ENCODE measurements at regions not wholly inside any gene's neighbourhood (a gene's known extent, or its start where the extent isn't known, plus 50 kb on each side); places are given as distances from the start of the nearest gene placed in this dataset.

DNA sequence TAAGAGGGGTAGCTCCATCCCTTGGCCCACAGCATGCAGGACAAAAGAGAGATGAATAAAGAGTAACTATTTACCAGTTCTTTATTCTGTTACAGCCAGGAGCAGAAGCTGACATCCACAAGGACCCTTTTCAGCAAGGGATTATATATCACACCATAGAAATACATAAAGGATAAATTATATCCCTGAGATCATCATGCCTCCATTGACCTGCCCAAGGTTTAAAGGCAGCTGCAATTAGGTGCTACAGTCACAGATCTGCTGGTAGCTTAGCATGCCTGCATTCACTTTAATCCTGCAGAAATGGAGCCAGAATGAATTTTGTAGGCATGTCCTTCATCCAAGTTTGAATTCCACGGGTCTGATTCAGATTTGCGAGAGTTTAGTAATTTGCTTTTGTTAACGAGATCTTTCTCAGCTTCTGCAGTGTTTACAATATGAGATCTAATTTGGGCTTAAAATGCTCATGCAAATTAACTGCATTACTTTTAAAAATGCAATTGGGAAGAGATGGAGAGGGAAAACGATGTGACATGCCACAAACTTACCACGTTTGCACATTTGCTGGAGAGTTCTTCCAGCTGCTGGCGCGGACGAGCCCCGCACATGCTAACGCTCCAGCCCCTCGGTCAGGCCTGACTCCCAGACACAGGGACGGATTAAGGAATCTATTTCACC, 327.0 kb upstream of the NOCT start:
- peak; percentile 34 for DNase-seq

DNA sequence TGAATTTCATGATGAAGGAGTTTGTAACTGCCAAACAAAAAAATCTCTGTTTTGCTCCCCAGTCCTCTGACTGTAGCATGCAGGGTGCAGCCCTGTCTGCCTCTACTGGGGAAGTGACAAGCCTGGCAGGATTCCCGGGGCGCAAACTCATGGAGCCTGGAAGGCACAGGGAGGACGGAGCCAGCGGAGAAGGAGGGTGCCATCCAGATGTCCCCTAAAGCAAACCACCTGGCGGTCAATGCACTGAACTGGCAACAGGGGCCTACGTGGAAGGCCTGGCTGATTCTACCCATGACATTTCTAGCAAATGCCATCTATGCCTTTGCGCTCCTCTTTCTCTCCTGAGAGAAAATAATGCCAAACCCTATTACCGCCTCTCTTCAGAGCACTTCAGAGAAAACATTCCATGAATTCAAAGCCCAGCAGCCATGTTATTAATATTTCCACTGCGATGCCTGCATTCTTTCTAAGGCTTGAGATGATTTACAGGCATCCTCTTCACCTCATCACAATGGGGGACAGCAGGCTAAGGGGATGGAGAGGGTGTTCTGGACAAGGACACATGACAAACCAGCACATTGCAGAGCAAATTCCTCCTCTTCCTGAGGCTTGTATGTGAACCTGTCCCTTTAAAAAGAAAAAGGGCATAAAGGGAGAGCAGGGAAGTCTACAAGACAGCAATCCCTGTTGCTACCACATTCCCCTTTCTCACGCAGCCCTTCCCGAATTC, 329.3 kb upstream of the NOCT start:
- DNase-seq: no peak

DNA sequence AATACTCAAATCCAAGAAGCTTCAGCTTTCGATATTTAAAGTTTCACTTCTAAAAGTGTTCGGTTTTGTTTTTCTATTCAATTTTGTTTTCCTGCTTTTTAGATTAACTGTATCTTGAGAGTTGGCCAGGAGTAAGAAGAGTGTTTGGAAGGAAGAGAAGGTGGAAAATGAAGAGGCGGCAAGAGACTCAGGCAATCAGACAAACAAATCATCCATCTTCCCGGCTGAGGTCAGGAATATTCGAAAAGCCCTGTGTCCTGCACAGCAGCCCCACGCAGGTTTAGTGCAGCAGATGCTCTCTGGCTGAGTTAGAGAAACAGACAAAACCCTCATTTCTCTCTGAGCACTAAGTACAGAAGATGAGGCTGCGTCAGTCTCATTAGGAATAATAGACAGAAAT, 330.3 kb upstream of the NOCT start:
- no peak for DNase-seq

GRCh38 chr4:138680989-138681604, 334.5 kb upstream of the NOCT start:
- DNase-seq: peak; percentile 72

GRCh38 chr4:138680256-138680655, 335.3 kb upstream of the NOCT start:
- no peak for DNase-seq

DNA sequence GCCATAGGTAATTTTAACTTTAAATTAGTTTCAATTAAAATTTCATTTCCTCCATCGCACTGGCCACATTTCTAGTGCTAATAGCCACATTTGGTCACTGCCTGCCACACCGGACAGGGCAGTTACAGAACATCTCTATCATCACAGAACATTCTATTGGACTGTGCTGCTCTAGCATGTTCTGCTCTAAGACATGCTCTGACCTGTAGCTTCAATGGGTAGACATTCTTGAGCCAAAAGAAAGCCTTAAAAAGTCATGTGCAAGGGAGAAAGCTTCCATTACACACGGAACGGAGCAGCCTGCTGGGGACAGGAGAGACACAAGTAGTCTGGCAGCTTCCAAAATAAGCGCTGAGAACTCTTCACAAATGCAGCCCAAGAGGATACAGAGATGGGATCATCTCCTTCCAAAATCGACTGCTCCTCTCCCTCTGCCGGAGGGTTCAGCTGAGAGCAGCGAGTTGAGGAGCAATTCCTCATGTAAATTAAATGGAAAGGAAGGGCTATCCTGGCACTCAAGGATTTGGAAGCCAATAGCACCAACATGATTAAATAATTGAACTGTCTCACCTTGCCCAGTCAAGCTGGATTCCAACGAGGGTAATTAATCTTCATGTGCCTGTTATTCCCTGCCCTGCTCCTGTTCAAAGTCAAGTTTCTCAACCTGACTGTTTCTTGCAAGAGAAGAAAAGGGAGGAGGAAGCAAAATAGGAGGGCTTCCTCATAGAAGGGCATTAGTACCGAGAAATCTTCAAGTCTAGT, 336.4 kb upstream of the NOCT start:
- no peak for DNase-seq

DNA sequence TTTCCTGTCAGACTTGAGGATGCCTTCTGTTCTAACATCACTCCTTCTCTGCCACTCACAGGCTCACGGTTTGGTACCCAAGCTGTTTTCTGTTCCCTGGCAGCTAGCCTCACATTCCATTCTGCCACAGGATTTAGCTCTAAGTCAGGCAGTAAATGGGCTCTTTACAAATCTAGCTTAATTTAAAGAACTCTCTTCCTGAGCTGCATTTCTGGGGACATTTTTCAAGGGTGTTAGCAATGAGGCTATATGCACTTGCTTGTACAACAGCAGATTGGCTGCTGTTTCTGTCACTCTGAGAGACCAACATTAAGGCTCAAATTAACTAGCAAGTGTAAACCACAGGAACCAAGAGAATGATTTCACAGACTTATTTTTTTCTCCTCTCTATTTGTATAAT, 337.8 kb upstream of the NOCT start:
- DNase-seq: no peak

DNA sequence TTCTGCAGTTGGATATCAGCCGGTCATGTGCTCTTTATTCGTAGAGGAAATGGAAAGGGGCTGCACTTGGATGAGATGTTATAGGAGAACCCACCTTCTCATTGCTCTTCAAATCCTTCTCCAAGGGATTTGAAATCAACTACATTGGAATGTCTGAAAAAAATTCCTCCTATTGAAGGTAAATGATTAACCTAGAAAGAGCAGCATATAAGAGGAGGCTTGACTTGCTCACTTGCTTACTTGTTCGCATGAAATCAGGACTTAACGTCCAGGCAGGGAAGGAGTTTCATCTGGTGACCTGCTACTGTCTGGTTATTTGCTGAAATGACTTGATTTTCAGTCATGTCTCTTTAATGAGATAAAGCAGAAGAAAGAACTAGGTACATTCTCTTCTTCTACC, 338.4 kb upstream of the NOCT start:
- no peak for DNase-seq

DNA sequence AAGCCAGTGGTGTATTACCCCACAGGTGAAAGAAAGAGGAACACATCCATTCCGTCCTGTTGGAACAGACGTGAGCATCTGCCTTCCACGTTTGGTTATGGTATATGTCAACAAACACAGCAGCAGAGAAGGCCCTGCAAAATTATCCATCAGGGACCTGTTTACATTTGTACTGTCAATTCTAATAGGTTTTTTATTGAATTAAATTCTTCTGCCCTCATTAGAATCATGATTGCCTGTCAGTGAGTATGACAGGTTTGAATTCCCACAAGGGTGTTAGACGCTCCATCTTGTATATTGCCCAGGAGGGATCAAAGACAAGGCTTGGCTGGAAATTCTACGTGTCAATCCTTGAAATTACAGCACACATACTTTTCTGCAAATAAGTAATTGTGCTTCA, 339.9 kb upstream of the NOCT start:
- DNase-seq: no peak

DNA sequence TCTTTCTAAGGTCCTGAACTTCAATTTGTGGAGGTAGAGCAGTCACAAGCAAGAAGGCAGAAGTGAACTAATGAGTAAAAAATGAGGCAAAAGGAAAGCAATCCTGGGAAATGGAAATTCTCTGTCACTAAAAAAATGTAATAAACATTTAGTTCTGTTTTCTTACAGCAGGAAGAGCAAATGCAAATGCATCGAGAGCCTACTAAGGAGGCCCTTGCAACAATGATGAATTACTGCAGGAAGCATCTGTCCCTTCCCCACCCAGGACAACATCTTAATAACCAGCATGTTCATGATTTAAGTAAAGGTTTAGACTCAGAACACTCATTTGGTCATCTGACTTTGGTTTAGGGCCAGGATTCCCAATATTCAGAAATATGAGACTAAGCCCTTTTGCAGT, 341.4 kb upstream of the NOCT start:
- DNase-seq: no peak

DNA sequence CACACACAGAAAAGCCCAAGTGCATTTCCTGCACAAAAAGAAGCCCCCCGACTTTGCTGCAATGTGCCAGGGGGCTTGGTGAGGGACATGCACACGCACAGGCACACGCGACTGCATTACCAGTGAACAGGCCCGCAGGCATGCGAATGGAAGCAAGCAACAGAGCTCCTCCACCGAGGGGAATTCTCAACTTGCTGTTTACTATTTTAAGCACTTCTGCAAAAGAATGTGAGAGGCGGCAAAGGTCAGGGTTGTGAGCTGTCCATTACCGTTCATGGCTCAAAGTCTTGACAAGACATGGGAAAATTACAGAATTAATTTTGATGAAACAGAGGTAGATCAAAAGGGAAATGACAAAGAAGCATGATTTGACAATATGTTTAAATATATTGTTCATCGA, 342.5 kb upstream of the NOCT start:
- DNase-seq: no peak

GRCh38 chr4:138672393-138672976, 343.1 kb upstream of the NOCT start:
- no peak for DNase-seq

GRCh38 chr4:138671606-138672084, 343.9 kb upstream of the NOCT start:
- DNase-seq: no peak

DNA sequence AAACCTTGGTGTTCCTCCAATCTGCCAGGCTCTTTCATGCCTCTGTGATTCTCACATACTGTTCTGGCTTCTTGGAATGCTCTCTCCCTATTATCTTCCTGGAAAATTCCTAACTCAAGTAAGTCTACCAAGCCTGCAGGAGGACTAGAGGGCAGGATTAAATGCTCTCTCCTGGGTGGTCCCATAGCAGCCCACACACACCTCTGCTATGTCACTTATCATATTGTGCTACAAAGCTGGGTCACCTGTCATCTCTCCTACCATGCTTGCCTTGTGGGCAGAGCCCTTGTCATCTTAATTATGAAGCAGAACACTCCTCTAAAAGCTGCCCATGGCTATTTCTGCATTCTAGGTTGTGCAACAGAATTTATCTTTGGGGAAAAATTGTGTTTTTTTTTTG, 344.5 kb upstream of the NOCT start:
- no peak for DNase-seq

GRCh38 chr4:138670681-138671080, 344.9 kb upstream of the NOCT start:
- DNase-seq: no peak

- DNase-seq: no peak
Observed at GRCh38 chr4:138669479-138670315, 345.9 kb upstream of the NOCT start.

DNA sequence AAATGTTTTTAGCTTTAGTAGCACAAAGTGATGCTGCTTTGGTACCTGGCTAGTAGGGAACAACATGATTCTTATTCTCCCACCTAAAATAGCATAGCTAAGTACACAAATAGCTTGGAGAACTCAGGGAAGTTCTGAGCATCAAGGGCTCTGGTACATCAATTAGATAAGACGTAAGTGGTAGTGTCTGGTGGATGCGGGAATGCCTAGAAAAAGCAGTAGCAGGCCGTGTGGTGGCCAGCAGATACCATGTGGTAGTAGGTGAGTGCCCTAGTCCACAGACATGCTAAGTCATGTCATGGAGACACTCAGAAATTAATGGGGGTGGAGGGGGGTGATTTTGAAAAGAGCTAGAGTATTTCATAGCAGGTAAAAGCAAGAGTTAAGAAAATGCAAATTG, 347.3 kb upstream of the NOCT start:
- DNase-seq: no peak

GRCh38 chr4:138666366-138666765, 349.2 kb upstream of the NOCT start:
- no peak for DNase-seq

DNA sequence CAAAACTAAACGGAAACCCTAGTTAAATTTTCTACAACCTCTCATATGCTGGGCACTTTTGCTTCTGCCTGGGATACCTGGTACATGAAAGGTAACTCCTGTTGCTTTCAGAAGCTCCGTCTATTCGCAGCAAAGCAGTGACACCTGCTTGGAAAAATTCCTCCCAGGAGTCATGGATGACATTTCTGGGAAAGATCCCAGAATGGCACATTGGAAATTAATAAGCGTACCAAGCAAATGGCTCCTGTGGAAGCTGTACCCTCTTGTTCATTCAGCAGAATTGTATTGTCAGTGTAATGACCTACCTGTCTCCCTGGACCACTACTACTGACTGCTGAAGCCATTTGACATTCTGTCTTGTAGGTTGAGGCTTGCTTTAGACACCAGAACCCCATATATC, 349.7 kb upstream of the NOCT start:
- DNase-seq: no peak

DNA sequence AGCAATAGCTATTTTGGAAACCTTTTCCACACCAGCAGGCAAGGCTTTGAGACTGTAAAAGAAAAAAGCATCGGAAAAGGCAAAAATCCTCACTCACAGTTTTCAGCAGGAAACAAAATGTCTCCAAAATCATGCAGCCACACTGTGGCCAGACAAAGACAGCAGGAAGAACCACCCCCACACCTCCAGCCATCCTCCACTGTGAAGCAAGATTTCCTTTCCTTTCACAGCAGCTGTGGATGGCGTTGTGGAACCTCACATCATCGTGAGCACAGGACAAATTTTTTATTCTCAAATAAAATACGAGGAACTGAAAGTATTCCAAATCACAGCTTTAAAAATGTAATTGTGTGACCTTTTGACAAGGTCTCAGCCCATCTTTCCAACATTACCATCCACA, 351.7 kb upstream of the NOCT start:
- DNase-seq: no peak

DNA sequence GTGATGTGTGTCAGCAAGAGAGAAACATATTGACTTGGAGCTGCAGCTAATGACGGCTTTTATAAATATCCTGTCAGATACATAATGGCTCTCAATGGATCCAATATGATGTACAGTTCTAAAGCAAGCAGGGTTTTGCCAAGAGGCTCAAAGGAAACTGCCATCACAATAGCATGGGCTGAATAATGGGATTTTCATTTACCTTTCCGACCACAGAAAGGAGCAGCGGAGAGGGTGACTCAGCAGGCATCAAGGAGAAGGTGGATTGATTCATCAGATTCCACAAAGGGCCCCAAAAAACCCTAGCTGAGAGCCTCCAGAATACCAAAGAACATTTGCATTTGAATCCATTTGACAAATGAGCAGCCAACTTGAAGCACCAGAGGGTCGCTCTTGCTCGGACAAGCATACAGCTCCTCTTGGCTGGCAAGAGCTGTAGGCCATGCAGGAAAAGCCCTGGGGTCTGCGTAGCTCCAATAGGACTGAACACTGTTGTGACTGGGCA, 355.7 kb upstream of the NOCT start:
- DNase-seq: no peak
